K562 (cell line): ENCODE measurements at regions not wholly inside any gene's neighbourhood (a gene's known extent, or its start where the extent isn't known, plus 50 kb on each side); places are given as distances from the start of the nearest gene placed in this dataset.

Experiments
- ATAC-seq: fragments of 200-7000 bp; cut with Tn5 transposase; 3 replicates; pipeline ENCODE4 v1.9.1; 2020; ENCODE audit warnings: moderate library complexity
- BruUV-seq: library from RNA; stranded (reverse); fragments of 400-500 nt; replicated peaks from 2 replicates; lab custom pipeline; 2021; lab: Mats Ljungman, UMichigan
- CTCF ChIA-PET: fragments of 300-600 bp; formaldehyde crosslinking; extraction: SDS; loops from one replicate; lab custom pipeline; 2021; ENCODE audit warnings: low intra/inter-chr PET ratio; lab: Yijun Ruan, JAX
- POLR2A ChIA-PET: fragments of 300-600, 350-650 bp; sonication (Branson Sonifier 250); formaldehyde crosslinking; extraction: SDS; loops from one replicate; lab custom pipeline; 2021; ENCODE audit warnings: antibody characterized with exemption, inconsistent platforms; lab: Yijun Ruan, JAX
- DNase-seq, 4 experiments: peaks; one replicate each; pipeline versions ENCODE4 v3.0.0 to v3.0.0-alpha.2; 2011 to 2018; ENCODE audit warnings: low spot score in 3 of 4, mixed read lengths in 3 of 4; ENCODE audit errors: extremely low read depth in 1 of 4
- FAIRE-seq: peaks from 2 replicates; lab custom pipeline; 2011; peaks lifted over from hg19 to GRCh38; lab: Jason Lieb, UNC
- H2AFZ ChIP-seq: 2 replicates; pipeline ENCODE4 v1.6.0; 2011; ENCODE audit warnings: low read depth, low read length, control low read depth, inconsistent platforms
- H3K27ac ChIP-seq: fragments of 200-600 bp; 3 replicates; pipeline ENCODE4 v1.8.0; 2011; ENCODE audit warnings: low read depth, mild to moderate bottlenecking, control low read depth, inconsistent platforms, low read length, moderate library complexity, mixed read lengths; ENCODE audit errors: extremely low read depth
- H3K27me3 ChIP-seq, 2 experiments: fragments of 300-600 bp in 1 of 2; 2 replicates in 1 of 2; 3 replicates in 1 of 2; pipeline versions ENCODE4 v1.6.0 to v1.8.0; 2011; ENCODE audit warnings: inconsistent platforms in 2 of 2, low read length in 2 of 2, mild to moderate bottlenecking in 1 of 2, mixed read lengths in 1 of 2, moderate library complexity in 1 of 2; ENCODE audit not compliant: control insufficient read depth in 2 of 2, insufficient read depth in 2 of 2
- H3K36me3 ChIP-seq: fragments of 300-600 bp; 3 replicates; pipeline ENCODE4 v1.8.0; 2011; ENCODE audit warnings: mild to moderate bottlenecking, low read length, inconsistent platforms; ENCODE audit not compliant: control insufficient read depth, insufficient read depth
- H3K4me1 ChIP-seq, 2 experiments: fragments of 200-600 bp in 1 of 2; replicated peaks in 1 of 2; 2 replicates in 1 of 2; 3 replicates in 1 of 2; pipeline versions ENCODE4 v1.5.1 to v1.8.0; 2011; ENCODE audit warnings: inconsistent platforms in 2 of 2, low read length in 2 of 2, mild to moderate bottlenecking in 1 of 2, mixed read lengths in 1 of 2, moderate library complexity in 1 of 2; ENCODE audit not compliant: control insufficient read depth in 2 of 2, insufficient read depth in 2 of 2
- H3K4me2 ChIP-seq: 2 replicates; pipeline ENCODE4 v1.6.1; 2011; ENCODE audit warnings: low read length, control low read depth, inconsistent platforms, mixed read lengths; ENCODE audit not compliant: insufficient read depth
- H3K4me3 ChIP-seq: fragments of 200-600 bp; sonication (generic), shearing (Covaris generic); 2 replicates; pipeline ENCODE4 v1.5.1; 2016; ENCODE audit warnings: control low read depth, inconsistent platforms
- H3K79me2 ChIP-seq: fragments of 200-600 bp; 3 replicates; pipeline ENCODE4 v1.8.0; 2011; ENCODE audit warnings: low read length, inconsistent platforms; ENCODE audit not compliant: control insufficient read depth, insufficient read depth
- H3K9ac ChIP-seq, 2 experiments: 2 replicates each; pipeline versions ENCODE4 v1.6.0 to v1.6.1; 2011; ENCODE audit warnings: low read depth in 2 of 2, low read length in 2 of 2, control low read depth in 1 of 2, inconsistent platforms in 1 of 2, mild to moderate bottlenecking in 1 of 2, mixed read lengths in 1 of 2; ENCODE audit not compliant: insufficient read depth in 1 of 2
- H3K9me1 ChIP-seq: one replicate; pipeline ENCODE4 v1.6.0; 2011; ENCODE audit warnings: inconsistent platforms, mild to moderate bottlenecking, low read length, moderate library complexity; ENCODE audit not compliant: control insufficient read depth, insufficient read depth
- H3K9me3 ChIP-seq: replicated peaks from 2 replicates; pipeline ENCODE4 v1.5.1; 2011; ENCODE audit warnings: low read depth, low read length, inconsistent platforms; ENCODE audit not compliant: control insufficient read depth, insufficient read depth
- H4K20me1 ChIP-seq: replicated peaks from 2 replicates; pipeline ENCODE4 v1.6.1; 2011; ENCODE audit warnings: low read length, inconsistent platforms, mixed read lengths; ENCODE audit not compliant: control insufficient read depth, insufficient read depth
- CREB3L1 ChIP-seq: fragments of 450-650 bp; IDR thresholded peaks from 2 replicates; pipeline ENCODE4 v1.6.1; 2014; ENCODE audit warnings: low read depth, mild to moderate bottlenecking, moderate library complexity, borderline replicate concordance
- DEAF1 ChIP-seq: fragments of 450-650 bp; formaldehyde crosslinking; IDR thresholded peaks from 2 replicates; pipeline ENCODE4 v1.4.0; 2020; ENCODE audit warnings: mild to moderate bottlenecking, moderate library complexity
- E2F3 ChIP-seq: fragments of 250-450 bp; sonication (Bioruptor Pico); IDR thresholded peaks from 2 replicates; pipeline ENCODE4 v1.4.0; 2020; ENCODE audit warnings: mild to moderate bottlenecking
- FOXP1 ChIP-seq: sonication (generic); formaldehyde crosslinking; IDR thresholded peaks from 2 replicates; pipeline ENCODE4 v1.8.0; 2022; ENCODE audit warnings: mild to moderate bottlenecking, missing genetic modification reagents
- IFI16 ChIP-seq: fragments of 250-450 bp; sonication (Bioruptor Pico); IDR thresholded peaks from 2 replicates; pipeline ENCODE4 v2.1.2; 2022; ENCODE audit warnings: mild to moderate bottlenecking, inconsistent platforms
- ILF3 ChIP-seq: fragments of 450-650 bp; IDR thresholded peaks from 2 replicates; pipeline ENCODE4 v1.6.1; 2018; ENCODE audit warnings: antibody characterized with exemption, mild to moderate bottlenecking, moderate library complexity, borderline replicate concordance
- MYC ChIP-seq, 2 experiments: fragments of 250-450 bp in 1 of 2; sonication (Bioruptor Pico) in 1 of 2; IDR thresholded peaks; 2 replicates each; pipeline versions ENCODE4 v1.5.1 to v1.6.1; 2012 to 2021; ENCODE audit warnings: low read depth in 2 of 2, borderline replicate concordance in 1 of 2, improper control_type of control experiment in 1 of 2, low read length in 1 of 2, mild to moderate bottlenecking in 1 of 2, moderate library complexity in 1 of 2
- POLR2A ChIP-seq: fragments of 450-650 bp; conservative IDR thresholded peaks from 2 replicates; pipeline ENCODE4 v1.6.1; 2016
- SETDB1 ChIP-seq: IDR thresholded peaks from one replicate; pipeline ENCODE4 v1.6.1; 2012; ENCODE audit warnings: low read length, control low read depth, inconsistent platforms
- SMAD3 ChIP-seq: fragments of 450-650 bp; formaldehyde crosslinking; conservative IDR thresholded peaks from 2 replicates; pipeline ENCODE4 v1.4.0; 2020; ENCODE audit warnings: mild to moderate bottlenecking
- YBX1 ChIP-seq: fragments of 450-650 bp; IDR thresholded peaks from 2 replicates; pipeline ENCODE4 v1.7.1; 2016; ENCODE audit warnings: mild to moderate bottlenecking
- ZBTB2 ChIP-seq: fragments of 450-650 bp; IDR thresholded peaks from 2 replicates; pipeline ENCODE4 v1.6.1; 2016; ENCODE audit warnings: antibody characterized with exemption
- ZBTB7A ChIP-seq: IDR thresholded peaks from 2 replicates; pipeline ENCODE4 v1.6.1; 2011; ENCODE audit warnings: low read depth, mild to moderate bottlenecking, low read length, moderate library complexity, borderline replicate concordance; ENCODE audit not compliant: control insufficient read depth
- ZKSCAN3 ChIP-seq: fragments of 250-450 bp; sonication (Bioruptor Pico); IDR thresholded peaks from 2 replicates; pipeline ENCODE4 v1.4.0; 2020
- ZNF174 ChIP-seq: fragments of 250-450 bp; sonication (Bioruptor Pico); IDR thresholded peaks from 2 replicates; pipeline ENCODE4 v1.4.0; 2020; ENCODE audit warnings: mild to moderate bottlenecking
- in situ Hi-C: fragments of 300-500 bp; cut with MboI; formaldehyde crosslinking; loops from 4 replicates; pipeline ENCODE4 v1.15.0; 2018; ENCODE audit warnings: inconsistent platforms, mixed read lengths
- intact Hi-C: fragments of 100-400 bp; cut with micrococcal nuclease; formaldehyde crosslinking; loops from 2 replicates; pipeline ENCODE4 v1.14.2; 2022
- TF ChIP-seq, protein P1 (sequence below), 2 experiments: IDR thresholded peaks in 1 of 2; conservative IDR thresholded peaks in 1 of 2; 2 replicates each; pipeline ENCODE4 v1.6.1; 2016; ENCODE audit warnings: low read depth in 2 of 2, mild to moderate bottlenecking in 1 of 2, missing compliant biosample characterization in 1 of 2, missing genetic modification characterization in 1 of 2, moderate library complexity in 1 of 2

DNA sequence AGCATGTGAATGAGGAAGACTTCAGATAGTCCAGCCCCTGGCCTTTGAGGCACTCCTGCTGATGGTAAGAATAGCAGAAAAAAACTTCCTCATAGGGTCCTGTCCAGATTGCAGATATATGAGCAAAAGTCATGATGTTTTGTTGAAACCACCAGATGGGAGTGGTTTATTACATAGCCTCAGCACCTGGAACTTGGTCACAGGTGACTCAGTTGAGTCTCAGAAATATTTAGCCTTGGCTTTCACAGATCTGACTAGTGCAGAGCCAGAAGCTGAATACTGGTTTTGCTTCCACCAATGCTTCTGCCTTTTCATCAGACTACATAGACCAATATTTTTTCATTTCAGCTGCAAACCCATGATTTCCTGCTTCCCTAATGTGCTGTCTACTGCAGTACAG is 994.9 kb upstream of the SLIT2 start (continued):
- TF ChIP-seq ZBTB7A, result no peak
- TF ChIP-seq, all 486 proteins: peak for 0

DNA sequence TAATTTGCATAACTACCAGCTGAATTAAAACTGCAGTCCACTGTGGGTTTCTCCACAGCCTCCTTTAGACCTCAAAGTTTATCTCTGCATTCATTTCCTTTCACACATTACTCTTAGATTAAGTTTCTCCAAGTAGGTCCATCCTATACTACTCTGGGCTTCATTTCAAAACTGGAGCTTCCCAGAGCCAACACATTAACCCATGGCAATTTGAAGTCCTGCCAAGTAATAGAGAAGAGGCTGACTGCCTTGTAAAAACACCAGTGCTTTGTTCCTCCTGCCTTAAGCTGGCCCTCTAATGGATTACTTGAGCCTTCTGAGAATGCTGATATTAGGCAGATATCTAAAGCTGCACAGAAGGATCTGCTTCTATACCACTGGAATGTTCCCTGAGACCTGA is 997.2 kb upstream of the SLIT2 start:
- Histone ChIP-seq H3K9ac (no peak overlapping the region), H3K36me3 (no peaks in the 10 kb centered on the region), H4K20me1 (no peaks in the 10 kb centered on the region), H3K27ac (no peak overlapping the region), H3K9me3 (no peaks in the 10 kb centered on the region; the same call in 1 of the 2 replicates), H3K4me2 (no peak overlapping the region), H3K79me2 (no peaks in the 10 kb centered on the region), H3K27me3 (no peaks in the 10 kb centered on the region), H3K4me3 (no peak overlapping the region), H3K9me1 (no peaks in the 10 kb centered on the region), H3K4me1 (no peaks in the 10 kb centered on the region), H2AFZ (no peak overlapping the region)
- ATAC-seq (no peak), FAIRE-seq (no peak), DNase-seq (no peak)
- BruUV-seq, result no TSS peak
- intact Hi-C loops (no loop called here), in situ Hi-C loops (no loop called here)
- ChIA-PET CTCF (no interaction called here), POLR2A (no interaction called here)
- no peak for TF ChIP-seq IFI16 (CRISPR knock-in tag)
- TF ChIP-seq SMAD3 (CRISPR knock-in tag), result no peak
- no peak for TF ChIP-seq ILF3
- no peak for TF ChIP-seq ZKSCAN3
- no peak for TF ChIP-seq FOXP1 (CRISPR knock-in tag)
- TF ChIP-seq POLR2A, result no peak
- TF ChIP-seq, protein P1, sequence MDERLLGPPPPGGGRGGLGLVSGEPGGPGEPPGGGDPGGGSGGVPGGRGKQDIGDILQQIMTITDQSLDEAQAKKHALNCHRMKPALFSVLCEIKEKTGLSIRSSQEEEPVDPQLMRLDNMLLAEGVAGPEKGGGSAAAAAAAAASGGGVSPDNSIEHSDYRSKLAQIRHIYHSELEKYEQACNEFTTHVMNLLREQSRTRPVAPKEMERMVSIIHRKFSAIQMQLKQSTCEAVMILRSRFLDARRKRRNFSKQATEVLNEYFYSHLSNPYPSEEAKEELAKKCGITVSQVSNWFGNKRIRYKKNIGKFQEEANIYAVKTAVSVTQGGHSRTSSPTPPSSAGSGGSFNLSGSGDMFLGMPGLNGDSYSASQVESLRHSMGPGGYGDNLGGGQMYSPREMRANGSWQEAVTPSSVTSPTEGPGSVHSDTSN (CRISPR knock-in tag; IDR thresholded peaks at IDR 0.05; ENCODE audit: low read depth), result no peak
- TF ChIP-seq, protein P1 (tag; conservative IDR thresholded peaks at IDR 0.05; ENCODE audit: low read depth), result no peak
- no peak for TF ChIP-seq SETDB1
- no peak for TF ChIP-seq MYC (IDR thresholded peaks at IDR 0.05; ENCODE audit: low read depth, low read length)
- no peak for TF ChIP-seq MYC (CRISPR knock-in tag; IDR thresholded peaks at IDR 0.05; ENCODE audit: borderline replicate concordance, low read depth)
- no peak for TF ChIP-seq E2F3 (CRISPR knock-in tag)
- no peak for TF ChIP-seq DEAF1 (CRISPR knock-in tag)
- TF ChIP-seq CREB3L1, result no peak
- no peak for TF ChIP-seq YBX1
- no peak for TF ChIP-seq ZBTB2
- no peak for TF ChIP-seq ZNF174 (CRISPR knock-in tag)
